NCI-H1694 treated with DMSO at 0.1 percent for 48 hours (cell line): ENCODE measurements at regions not wholly inside any gene's neighbourhood (a gene's known extent, or its start where the extent isn't known, plus 50 kb on each side); places are given as distances from the start of the nearest gene placed in this dataset.
"Not testable (repeated sequence)": the region's sequence is repeated elsewhere in the genome, so short reads cannot be mapped to it uniquely, and the experiment has no call there.

Experiments used
- DNase-seq: peaks from one replicate; lab custom pipeline; 2025; lab: John Stamatoyannopoulos, UW

DNA sequence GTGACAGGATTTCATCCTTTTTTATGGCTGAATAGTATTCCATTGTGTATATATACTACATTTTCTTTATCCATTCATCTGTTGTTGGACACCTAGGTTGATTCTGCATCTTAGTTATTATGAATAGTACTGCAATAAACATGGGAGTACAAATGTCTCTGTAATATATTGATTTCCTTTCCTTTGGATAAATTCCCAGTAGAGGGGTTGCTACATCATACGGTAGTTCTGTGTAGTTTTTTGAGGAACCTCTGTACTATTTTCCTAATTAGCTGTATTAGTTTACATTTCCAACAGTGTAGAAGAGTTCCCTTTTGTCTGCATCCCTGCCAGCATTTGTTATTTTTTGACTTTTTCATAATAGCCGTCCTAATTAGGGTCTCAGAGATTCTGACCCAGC is 201.3 kb downstream of the GIPC2 start:
- no peak for DNase-seq

DNA sequence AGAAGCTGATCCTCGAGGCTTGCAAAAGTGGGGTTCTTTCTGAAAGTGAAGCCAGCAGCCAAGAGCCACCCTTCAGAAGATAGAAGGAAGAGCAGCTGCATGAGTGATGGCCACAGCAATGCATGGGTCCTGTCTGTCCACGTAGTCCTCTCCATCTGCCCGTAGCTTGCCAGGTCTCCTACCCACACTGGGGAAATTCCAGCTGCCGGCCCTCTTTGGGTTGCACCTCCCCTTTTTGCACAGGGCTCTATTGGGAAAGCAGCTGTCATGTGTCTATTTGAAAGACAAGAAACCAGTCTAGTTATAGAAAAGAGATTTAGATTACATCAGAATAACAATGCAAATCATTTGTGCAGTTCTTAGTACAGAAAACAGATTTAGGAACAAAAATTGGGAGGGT is 204.4 kb downstream of the GIPC2 start:
- DNase-seq, result no peak

DNA sequence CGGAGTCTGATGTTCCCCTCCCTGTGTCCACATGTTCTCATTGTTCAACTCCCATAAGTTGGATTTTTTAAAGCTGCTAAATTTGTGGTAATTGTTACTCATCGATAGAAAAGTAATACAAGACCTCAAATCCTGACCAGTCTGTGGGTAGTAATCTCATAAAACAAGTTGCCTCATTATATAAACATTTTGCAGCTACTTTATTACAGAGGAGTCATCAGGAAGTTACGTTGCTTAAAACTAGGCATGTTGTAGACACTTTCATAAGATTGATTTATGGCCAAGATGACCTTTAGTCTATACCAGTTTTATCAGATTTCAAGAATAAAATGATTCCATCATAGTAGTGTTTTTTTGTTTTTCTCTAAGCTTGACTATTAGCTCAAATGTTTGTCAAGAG is 208.8 kb downstream of the GIPC2 start:
- DNase-seq, result no peak

DNA sequence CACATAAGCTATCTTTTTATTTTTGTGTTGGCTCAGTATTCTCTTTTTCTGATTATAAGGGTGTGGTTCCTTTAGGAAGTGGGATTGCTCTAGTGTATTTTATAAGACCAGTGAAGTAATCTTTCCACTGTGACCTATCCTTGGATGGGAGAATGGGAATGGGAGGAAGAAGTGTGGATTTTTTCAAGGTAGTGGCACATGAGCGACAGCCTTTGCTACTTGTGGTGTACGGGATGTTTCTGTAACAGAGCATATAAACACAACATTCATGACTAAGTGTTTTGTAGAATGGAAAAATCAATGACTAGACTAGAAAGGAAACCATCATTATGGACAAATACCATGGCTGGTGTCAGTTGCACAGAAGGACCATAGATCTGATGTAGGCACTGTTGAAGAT is 209.6 kb downstream of the GIPC2 start:
- DNase-seq, result no peak

DNA sequence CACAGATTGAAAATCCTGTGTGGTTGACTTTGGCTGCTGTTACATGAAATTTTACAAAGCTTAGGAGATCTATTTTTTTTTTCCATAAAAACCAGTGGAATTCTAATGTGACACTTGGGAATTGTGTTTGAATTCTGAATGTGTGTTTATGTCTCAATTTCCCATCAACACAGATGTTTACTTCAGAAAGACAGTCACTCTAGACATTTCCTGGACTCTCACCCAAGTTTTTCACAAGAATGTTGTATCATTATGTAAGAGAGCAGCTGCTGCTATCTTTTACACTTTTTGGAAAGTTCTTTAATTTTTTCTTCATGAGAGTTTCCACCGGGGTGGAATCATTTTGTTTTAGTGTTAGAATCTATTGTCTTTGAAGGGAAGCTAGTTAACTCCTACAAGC is 210.1 kb downstream of the GIPC2 start:
- DNase-seq, result no peak

DNA sequence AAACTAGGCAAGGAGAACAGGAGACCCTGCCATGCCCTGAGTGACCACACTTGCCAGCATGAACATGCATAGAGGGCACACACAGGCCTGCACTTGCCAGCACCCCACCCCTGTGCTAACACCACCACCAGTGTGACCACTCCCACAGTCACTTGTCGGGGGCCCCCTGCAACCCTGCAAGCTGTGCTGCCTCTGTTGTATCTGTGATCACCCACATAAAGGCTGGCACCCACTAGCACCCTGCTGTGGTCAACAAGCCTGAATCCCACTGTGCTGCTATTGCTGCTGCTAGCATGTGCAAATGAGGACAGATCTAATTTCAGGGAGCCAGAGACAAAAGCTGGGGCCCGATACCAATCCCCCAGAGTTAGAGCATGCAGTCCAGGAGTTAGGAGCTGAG is 217.7 kb downstream of the GIPC2 start:
- no peak for DNase-seq

DNA sequence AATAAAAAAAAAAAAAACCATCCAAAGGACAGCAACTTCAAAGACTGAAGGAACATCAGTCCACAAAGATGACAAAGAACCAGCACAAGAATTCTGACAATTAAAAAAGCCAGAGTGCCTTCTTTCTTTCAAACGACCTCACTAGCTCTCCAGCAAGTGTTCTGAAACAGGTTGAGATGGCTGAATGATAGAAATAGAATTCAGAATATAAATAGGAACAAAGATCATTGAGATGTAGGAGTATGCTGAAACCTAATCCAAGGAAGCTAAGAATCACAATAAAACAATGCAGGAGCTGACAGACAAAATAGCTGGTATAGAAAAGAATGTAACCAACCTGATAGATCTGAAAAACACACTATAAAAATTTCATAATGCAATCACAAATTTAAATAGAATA is 218.2 kb downstream of the GIPC2 start:
- DNase-seq, result no peak

DNA sequence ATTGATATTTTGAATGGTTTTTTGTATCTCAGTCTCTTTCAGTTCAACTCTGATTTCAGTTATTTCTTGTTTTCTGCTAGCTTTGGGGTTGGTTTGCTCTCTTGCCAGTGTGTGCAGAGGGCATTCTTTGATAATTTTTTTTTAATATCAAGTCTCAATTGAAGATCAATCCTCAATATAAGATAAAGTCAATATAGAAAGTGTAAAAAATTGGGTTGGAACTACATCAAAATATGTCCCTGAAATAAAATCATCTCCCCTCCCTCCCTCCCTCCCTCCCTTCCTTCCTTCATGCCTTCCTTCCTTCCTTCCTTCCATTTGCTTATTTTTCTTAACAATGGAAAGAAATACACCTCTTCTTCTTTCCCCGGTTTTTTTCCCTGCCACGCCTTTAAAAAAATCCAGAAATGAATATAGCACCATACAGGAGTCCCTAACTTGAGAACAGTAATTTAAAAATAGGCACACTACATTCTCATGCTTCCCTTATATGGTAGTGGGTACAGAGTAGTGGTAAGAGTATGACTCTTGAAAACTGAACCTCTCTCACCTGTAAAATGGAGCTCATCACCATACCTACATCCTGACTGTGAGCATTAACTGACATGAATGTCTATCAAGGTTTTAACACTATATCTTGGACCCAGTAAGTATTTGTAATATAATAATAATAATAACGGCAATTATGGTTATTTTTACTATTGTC is 221.9 kb downstream of the GIPC2 start:
- no peak for DNase-seq

DNA sequence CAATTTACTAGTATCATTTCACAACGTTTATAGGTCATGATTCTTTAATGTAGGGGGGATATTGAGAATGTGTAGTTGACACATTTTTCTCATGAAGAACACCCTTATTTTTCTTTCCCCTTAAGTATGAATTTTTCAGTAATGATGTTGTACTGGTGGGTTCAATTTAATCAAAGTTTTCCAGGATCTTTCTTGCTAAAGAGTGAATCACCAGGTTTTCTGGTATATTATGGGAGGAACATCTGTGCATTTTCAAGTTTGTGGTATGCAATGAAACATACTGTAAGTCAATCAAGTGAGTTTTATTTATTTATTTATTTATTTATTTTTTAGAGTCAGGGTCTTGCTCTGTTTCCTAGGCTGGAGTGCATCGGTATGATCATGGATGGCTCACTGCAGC is 221.2 kb upstream of the PTGFR start:
- DNase-seq, result no peak

DNA sequence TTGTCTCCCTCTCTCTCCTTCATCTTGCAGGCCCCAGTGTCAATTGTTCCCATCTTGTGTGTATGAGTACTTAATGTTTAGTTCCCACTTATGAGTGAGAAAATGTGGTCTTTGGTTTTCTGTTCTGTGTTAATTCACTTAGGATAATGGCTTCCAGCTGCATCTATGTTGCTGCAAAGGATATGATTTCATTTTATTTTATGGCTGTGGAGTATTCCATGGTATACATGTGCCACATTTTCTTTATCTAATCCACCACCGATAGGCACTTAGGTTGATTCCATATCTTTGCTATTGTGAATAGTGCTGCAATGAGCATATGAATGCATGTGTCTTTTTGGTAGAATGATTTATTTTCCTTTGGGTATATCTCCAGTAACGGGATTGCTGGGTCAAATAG is 219.4 kb upstream of the PTGFR start:
- DNase-seq, result not testable (repeated sequence)

DNA sequence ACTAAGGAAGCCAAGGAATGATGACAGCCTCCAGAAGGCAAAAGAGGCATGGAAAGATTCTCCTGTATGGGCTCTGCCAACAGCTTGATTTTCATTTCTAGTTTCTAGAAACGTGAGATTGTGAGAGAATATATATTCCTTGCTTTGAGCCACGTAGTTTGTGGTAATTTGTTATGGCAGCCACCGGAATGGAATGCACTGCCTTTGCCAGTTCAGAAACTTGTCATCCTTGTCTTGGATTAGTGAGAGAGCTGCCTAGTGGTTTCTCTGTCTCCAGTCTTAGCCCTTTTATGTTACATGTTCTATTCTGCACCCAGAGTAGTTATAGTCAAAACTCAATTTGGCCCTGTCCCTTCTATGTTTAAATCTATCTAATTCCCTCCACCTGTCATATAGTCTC is 216.0 kb upstream of the PTGFR start:
- DNase-seq, result no peak

DNA sequence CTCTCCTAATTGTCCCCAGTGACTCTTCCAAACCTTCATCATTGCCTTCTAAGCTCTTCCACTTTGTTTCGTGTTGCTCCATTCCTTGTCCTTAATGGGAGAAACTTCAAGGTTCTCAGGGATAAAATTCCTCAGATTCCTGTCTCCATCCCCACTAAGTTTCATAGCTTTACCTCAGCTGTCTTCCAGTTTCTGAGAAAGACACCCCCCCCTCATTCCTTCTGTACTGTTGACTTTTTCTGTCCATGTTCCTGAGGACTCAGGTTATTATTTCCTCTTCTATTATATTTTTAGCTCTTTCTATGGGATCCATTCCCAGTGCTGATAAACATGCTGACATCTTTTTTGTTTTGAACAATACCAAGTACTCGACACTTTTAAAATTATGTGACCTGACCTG is 215.3 kb upstream of the PTGFR start:
- DNase-seq, result no peak

DNA sequence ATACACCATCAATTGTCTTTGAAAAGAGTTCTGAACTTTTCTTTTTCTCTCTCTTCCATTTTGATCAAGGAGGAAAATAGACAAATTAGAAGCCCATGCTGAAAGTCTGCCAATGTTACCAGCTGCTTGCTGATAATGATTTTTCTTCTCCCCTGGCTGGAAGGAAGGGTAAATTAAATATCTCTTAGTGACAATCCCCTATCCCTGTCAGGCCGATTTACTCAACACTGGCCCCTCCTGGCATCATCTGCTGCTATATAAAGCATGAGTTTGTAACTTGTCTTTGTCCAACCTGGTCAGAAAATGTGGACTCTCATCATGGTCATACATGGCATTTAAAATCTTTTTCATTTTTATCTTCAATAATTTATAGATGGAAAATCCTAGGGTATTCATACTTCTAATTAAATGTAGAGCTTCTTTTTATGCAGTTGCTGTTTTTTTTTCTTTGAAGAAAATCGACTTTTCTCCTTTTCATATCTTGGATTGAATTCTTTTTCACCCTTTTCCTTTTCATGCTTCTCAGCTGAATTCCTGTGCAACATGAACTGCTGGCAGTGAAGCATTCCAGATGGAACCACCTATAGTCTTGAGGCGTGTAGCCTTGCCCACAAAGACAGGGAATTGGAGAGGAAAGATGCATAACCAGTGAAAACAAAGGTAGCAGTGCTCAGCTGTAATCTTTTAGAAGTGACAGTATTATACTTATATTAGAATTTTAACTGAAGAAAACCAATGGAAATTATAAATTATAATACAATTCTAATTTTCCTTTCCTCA is 214.7 kb upstream of the PTGFR start:
- no peak for DNase-seq

DNA sequence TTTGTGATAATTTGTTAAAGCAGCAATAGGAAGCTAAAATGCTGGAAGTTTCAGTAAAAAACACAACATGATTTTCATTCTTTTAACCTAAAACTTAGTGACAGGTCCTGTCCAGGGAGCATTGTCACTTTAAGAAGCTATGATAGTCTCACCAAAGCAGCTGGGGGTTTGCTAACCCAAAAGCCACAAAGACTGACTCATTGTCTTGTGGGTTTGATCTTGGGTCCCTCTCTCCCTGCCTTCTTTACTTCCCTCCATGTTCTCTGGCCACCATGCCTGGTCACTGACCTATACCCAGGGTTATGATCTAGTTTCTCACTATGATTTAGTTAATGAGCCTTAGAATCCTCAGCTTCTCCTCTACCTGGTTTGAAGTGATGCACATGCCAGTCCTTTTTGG is 213.5 kb upstream of the PTGFR start:
- no peak for DNase-seq

DNA sequence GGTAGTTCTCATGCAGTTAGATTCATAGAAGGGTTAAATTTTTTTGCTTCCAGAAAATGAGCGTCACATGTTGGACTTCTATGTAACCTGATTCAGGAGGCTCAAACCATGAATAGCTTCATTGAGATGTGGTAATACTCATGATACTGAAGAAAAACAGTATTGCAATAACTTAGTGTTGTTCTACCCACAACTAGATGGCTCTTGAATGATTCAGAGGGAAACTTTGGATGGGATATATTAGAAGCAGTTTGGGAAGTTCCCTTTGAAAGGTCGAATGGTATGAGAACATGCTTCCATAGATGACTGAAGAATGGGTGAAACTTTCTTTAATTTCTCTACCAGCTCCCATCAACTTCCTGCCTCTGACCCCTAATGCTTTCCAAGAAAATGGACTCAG is 211.7 kb upstream of the PTGFR start:
- DNase-seq, result no peak

DNA sequence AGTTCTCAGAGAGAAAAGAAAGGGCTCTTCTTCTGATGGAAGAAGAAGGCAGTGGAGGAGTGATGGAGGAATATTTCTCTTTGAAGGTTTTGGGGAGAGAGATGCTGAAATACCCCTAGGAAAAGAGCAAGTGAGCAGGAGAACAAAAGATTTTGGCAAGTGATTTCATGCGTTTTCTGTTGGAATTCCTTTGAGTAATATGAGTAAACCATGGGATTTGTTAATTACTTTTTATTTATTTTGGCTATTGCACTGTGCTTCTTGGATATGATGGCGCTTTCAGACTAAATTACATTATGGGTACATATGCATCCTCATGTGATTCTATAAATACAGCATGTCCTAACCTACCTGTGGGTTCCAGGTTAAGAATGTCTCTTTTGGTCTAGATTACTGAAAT is 210.1 kb upstream of the PTGFR start:
- DNase-seq, result no peak

DNA sequence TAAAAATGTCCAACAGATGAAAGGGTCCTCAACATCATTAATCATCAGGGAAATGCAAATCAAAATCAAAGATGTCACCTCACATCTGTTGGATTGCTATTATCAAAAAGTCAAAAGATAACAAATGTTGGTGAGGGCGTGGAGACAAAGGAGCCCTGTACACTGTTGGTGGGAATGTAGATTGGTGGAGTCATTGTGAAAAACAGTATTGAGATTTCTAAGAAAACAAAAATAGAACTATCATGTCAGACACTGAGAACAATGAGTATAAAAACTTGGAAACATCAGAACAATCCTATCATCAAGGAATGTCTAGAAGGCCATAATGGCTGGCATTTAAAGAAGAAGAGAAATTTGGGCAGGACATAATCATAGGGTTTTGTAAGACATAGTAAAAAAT is 209.2 kb upstream of the PTGFR start:
- no peak for DNase-seq

DNA sequence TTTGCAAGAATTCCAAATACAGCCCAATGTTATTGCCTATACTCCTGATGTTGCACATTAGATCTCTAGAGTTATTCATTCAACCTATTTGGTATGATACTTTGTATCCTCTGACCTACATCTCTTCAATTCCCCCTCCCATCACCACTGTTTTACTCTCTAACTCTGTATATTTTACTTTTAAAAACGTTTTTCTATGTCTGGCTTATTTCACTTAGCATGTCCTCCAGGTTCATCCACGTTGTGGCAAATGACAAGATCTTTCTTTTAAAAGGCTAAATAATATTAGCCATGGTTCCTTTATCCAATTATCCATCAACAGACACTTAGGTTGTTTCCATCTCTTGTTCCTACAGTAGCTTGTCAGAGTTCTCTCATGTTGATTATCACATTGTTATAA is 207.1 kb upstream of the PTGFR start:
- no peak for DNase-seq

DNA sequence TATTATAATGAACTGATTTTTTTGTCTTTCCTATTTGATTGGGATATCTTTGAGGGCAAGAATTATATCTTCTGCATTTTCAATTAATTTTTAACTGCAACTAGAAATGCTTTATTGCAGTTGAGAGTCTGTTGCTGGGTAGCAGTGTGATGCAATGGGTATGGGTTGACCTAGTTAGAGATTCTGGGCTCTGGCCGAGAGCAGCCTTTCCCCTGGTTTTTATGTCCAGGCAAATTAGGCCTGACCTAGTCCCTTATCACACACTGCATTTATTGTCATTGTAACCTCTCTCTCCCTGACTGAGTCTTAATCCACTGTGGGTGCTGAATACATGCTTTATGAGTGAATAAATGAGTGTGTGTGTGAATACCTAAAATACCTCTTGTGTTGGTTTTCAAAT is 206.4 kb upstream of the PTGFR start:
- no peak for DNase-seq

DNA sequence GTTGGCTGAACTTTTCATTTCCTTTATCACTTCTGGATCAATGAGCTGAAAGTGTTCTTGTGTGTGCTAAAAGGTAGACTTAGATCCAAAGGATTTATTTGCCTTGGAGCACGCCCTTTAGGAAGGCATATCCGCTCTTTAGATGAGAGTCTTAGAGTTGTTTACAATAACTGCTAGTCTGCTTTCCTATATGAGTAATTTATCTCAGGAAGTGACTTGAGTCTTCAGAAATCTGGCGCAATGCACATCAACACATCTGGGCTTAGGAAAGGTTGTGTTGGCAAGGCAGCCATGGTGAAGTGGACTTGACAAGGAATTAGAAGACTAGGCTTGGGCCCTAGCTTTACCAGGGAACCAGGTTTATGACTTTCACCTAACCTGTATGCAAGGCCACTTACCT is 204.1 kb upstream of the PTGFR start:
- DNase-seq, result no peak

DNA sequence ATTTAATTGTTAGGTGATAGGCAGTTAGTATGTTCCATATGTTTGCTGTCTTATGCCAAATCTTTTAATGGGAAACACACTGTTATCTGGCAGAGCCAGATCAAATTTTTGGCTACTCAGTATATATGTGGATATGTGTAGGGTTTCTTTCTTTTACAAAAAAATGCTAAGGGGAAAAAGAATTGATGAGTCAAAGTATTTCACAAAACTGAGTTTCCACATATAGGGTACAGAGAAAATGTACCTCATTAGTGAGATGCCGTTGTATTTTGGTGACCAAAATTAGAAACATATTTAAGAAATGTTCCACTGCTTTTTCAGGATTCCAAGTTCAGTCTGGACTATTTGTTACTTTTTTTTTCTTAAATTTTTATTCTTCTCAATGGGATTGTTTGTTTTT is 201.2 kb upstream of the PTGFR start:
- no peak for DNase-seq

DNA sequence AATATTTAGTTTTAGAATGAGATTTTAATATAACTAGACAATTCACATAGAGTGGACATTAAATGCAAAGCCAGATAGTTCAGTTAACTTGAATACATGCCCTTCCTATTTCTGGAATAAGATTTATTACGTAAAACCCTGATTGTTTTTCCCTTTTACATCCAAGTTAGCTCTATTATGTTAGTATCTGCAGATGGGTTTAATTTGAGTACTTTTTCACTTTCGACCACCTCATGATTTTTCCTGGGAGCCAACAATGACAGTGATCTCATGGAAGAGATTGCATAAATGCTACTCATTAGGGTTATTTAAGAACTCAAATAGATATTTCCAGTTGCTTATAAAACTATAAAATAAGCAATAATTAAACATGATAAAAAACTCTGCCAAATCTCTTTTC is 199.4 kb upstream of the PTGFR start:
- no peak for DNase-seq

DNA sequence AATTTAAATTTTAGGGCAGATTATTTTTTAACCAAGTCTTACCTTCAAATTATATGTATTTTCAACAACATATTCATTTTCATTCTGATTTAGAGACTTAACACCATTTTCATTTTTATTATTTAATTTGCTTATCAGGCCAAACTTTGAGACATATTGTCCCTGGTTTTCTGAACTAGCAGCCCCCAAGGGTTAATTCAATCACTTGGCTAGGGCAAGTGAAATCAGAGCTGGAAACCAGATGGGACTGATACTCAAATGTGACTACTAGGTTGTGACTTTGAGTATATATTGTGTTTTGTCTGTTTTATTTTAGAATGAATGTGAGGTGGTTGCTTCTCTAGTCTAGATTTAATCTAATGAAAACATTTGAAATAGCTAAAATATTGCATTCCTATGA is 198.9 kb upstream of the PTGFR start:
- no peak for DNase-seq

DNA sequence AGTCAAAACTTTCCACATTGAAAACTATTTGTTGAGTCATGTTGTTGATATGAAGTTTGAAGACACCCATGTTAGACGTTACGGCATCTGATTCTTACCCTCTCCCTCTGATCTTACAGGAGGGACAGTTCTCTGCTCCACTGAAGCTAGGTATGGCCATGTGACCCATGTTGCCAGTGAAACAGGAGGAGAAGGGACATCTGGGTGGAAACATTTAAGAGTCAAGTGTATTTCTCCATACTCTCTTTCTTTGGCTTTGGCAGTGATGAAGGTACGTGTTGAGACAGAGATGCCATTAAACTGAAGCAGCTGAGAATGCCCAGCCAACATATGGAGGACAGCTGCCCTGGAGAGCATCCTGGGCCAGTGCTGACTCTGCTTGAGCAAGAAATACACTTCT is 198.4 kb upstream of the PTGFR start:
- no peak for DNase-seq
